ENCODE measurements at regions not wholly inside any gene's neighbourhood (a gene's known extent, or its start where the extent isn't known, plus 50 kb on each side); places are given as distances from the start of the nearest gene placed in this dataset.

GRCh38 chr14:87522575-87522974 is 470.4 kb downstream of the GALC start:
- no peak for DNase-seq (ENCODE audit: low read depth in 6 of 9, low spot score in 9 of 9)
- WGBS: 13% methylated on average over 1 of the region's 1 CpG
- Histone ChIP-seq H3K4me3 (ENCODE audit: low read length in 2 of 2) (no peak overlapping the region), H3K9me3 (ENCODE audit: control insufficient read depth in 2 of 2, insufficient read depth in 1 of 2, low read length in 1 of 2) (no peaks in the 10 kb centered on the region), H3K27me3 (ENCODE audit: control insufficient read depth in 2 of 2, insufficient read depth in 1 of 2, low read length in 1 of 2) (no peaks in the 10 kb centered on the region), H3K27ac (ENCODE audit: low read depth in 1 of 2, low read length in 1 of 2) (no peak overlapping the region), H3K4me1 (ENCODE audit: control insufficient read depth in 2 of 2, insufficient read depth in 2 of 2, low read length in 2 of 2) (no peaks in the 10 kb centered on the region), H3K36me3 (ENCODE audit: control insufficient read depth in 2 of 2, insufficient read depth in 2 of 2, low read length in 1 of 2) (no peaks in the 10 kb centered on the region)

- Histone ChIP-seq H3K27ac (ENCODE audit: low read depth in 1 of 2, low read length in 1 of 2) (no peak overlapping the region), H3K36me3 (ENCODE audit: control insufficient read depth in 2 of 2, insufficient read depth in 2 of 2, low read length in 1 of 2) (no peaks in the 10 kb centered on the region), H3K4me1 (ENCODE audit: control insufficient read depth in 2 of 2, insufficient read depth in 2 of 2, low read length in 2 of 2) (no peaks in the 10 kb centered on the region), H3K27me3 (ENCODE audit: control insufficient read depth in 2 of 2, insufficient read depth in 1 of 2, low read length in 1 of 2) (no peaks in the 10 kb centered on the region), H3K9me3 (ENCODE audit: control insufficient read depth in 2 of 2, insufficient read depth in 1 of 2, low read length in 1 of 2) (no peaks in the 10 kb centered on the region), H3K4me3 (ENCODE audit: low read length in 2 of 2) (no peak overlapping the region)
- WGBS: 93% methylated on average over 1 of the region's 1 CpG
- no peak for DNase-seq (ENCODE audit: low read depth in 6 of 9, low spot score in 9 of 9)
Observed at GRCh38 chr14:87508333-87508732, 484.6 kb downstream of the GALC start.

GRCh38 chr14:87503711-87504110 is 489.3 kb downstream of the GALC start:
- Histone ChIP-seq H3K4me1 (ENCODE audit: control insufficient read depth in 2 of 2, insufficient read depth in 2 of 2, low read length in 2 of 2) (no peaks in the 10 kb centered on the region), H3K4me3 (ENCODE audit: low read length in 2 of 2) (no peak overlapping the region), H3K36me3 (ENCODE audit: control insufficient read depth in 2 of 2, insufficient read depth in 2 of 2, low read length in 1 of 2) (no peaks in the 10 kb centered on the region), H3K27ac (ENCODE audit: low read depth in 1 of 2, low read length in 1 of 2) (no peak overlapping the region), H3K27me3 (ENCODE audit: control insufficient read depth in 2 of 2, insufficient read depth in 1 of 2, low read length in 1 of 2) (no peaks in the 10 kb centered on the region), H3K9me3 (ENCODE audit: control insufficient read depth in 2 of 2, insufficient read depth in 1 of 2, low read length in 1 of 2) (no peaks in the 10 kb centered on the region)
- 89% methylated on average over 3 of the region's 3 CpGs for WGBS
- no peak for DNase-seq (ENCODE audit: low read depth in 6 of 9, low spot score in 9 of 9)

GRCh38 chr14:87497301-87497700 is 495.7 kb downstream of the GALC start:
- Histone ChIP-seq H3K36me3 (ENCODE audit: control insufficient read depth in 2 of 2, insufficient read depth in 2 of 2, low read length in 1 of 2) (no peaks in the 10 kb centered on the region), H3K4me3 (ENCODE audit: low read length in 2 of 2) (no peak overlapping the region), H3K9me3 (ENCODE audit: control insufficient read depth in 2 of 2, insufficient read depth in 1 of 2, low read length in 1 of 2) (no peaks in the 10 kb centered on the region), H3K27ac (ENCODE audit: low read depth in 1 of 2, low read length in 1 of 2) (no peak overlapping the region), H3K4me1 (ENCODE audit: control insufficient read depth in 2 of 2, insufficient read depth in 2 of 2, low read length in 2 of 2) (no peaks in the 10 kb centered on the region), H3K27me3 (ENCODE audit: control insufficient read depth in 2 of 2, insufficient read depth in 1 of 2, low read length in 1 of 2) (no peaks in the 10 kb centered on the region)
- 77% methylated on average over 3 of the region's 3 CpGs for WGBS
- no peak for DNase-seq (ENCODE audit: low read depth in 6 of 9, low spot score in 9 of 9)

- H3K4me1 ChIP-seq (ENCODE audit: control insufficient read depth in 2 of 2, insufficient read depth in 2 of 2, low read length in 2 of 2): no peaks in the 10 kb centered on the region
- no peaks in the 10 kb centered on the region for H3K9me3 ChIP-seq (ENCODE audit: control insufficient read depth in 2 of 2, insufficient read depth in 1 of 2, low read length in 1 of 2)
- H3K4me3 ChIP-seq (ENCODE audit: low read length in 2 of 2): no peak overlapping the region
- no peaks in the 10 kb centered on the region for H3K27me3 ChIP-seq (ENCODE audit: control insufficient read depth in 2 of 2, insufficient read depth in 1 of 2, low read length in 1 of 2)
- H3K27ac ChIP-seq (ENCODE audit: low read depth in 1 of 2, low read length in 1 of 2): no peak overlapping the region
- H3K36me3 ChIP-seq (ENCODE audit: control insufficient read depth in 2 of 2, insufficient read depth in 2 of 2, low read length in 1 of 2): no peaks in the 10 kb centered on the region
- no peak for DNase-seq (ENCODE audit: low read depth in 6 of 9, low spot score in 9 of 9)
Observed at GRCh38 chr14:87494010-87494409, 499.0 kb downstream of the GALC start.

GRCh38 chr14:87492561-87492960 is 500.4 kb downstream of the GALC start:
- Histone ChIP-seq H3K27ac (ENCODE audit: low read depth in 1 of 2, low read length in 1 of 2) (no peak overlapping the region), H3K9me3 (ENCODE audit: control insufficient read depth in 2 of 2, insufficient read depth in 1 of 2, low read length in 1 of 2) (no peaks in the 10 kb centered on the region), H3K4me3 (ENCODE audit: low read length in 2 of 2) (no peak overlapping the region), H3K4me1 (ENCODE audit: control insufficient read depth in 2 of 2, insufficient read depth in 2 of 2, low read length in 2 of 2) (no peaks in the 10 kb centered on the region), H3K36me3 (ENCODE audit: control insufficient read depth in 2 of 2, insufficient read depth in 2 of 2, low read length in 1 of 2) (no peaks in the 10 kb centered on the region), H3K27me3 (ENCODE audit: control insufficient read depth in 2 of 2, insufficient read depth in 1 of 2, low read length in 1 of 2) (no peaks in the 10 kb centered on the region)
- DNase-seq (ENCODE audit: low read depth in 6 of 9, low spot score in 9 of 9): no peak
- 95% methylated on average over 2 of the region's 2 CpGs for WGBS

GRCh38 chr14:87491816-87492215 is 501.2 kb downstream of the GALC start:
- Histone ChIP-seq H3K4me1 (ENCODE audit: control insufficient read depth in 2 of 2, insufficient read depth in 2 of 2, low read length in 2 of 2) (no peaks in the 10 kb centered on the region), H3K27me3 (ENCODE audit: control insufficient read depth in 2 of 2, insufficient read depth in 1 of 2, low read length in 1 of 2) (no peaks in the 10 kb centered on the region), H3K4me3 (ENCODE audit: low read length in 2 of 2) (no peak overlapping the region), H3K9me3 (ENCODE audit: control insufficient read depth in 2 of 2, insufficient read depth in 1 of 2, low read length in 1 of 2) (no peaks in the 10 kb centered on the region), H3K27ac (ENCODE audit: low read depth in 1 of 2, low read length in 1 of 2) (no peak overlapping the region), H3K36me3 (ENCODE audit: control insufficient read depth in 2 of 2, insufficient read depth in 2 of 2, low read length in 1 of 2) (no peaks in the 10 kb centered on the region)
- DNase-seq (ENCODE audit: low read depth in 6 of 9, low spot score in 9 of 9): no peak
- 92% methylated on average over 2 of the region's 2 CpGs for WGBS

GRCh38 chr14:87489196-87489819 is 503.7 kb downstream of the GALC start:
- no peaks in the 10 kb centered on the region for H3K9me3 ChIP-seq (ENCODE audit: control insufficient read depth in 2 of 2, insufficient read depth in 1 of 2, low read length in 1 of 2)
- 80% methylated on average over 2 of the region's 2 CpGs for WGBS
- H3K4me3 ChIP-seq (ENCODE audit: low read length in 2 of 2): no peak overlapping the region
- no peaks in the 10 kb centered on the region for H3K36me3 ChIP-seq (ENCODE audit: control insufficient read depth in 2 of 2, insufficient read depth in 2 of 2, low read length in 1 of 2)
- no peak for DNase-seq (ENCODE audit: low read depth in 6 of 9, low spot score in 9 of 9)
- H3K27ac ChIP-seq (ENCODE audit: low read depth in 1 of 2, low read length in 1 of 2): no peak overlapping the region
- no peaks in the 10 kb centered on the region for H3K27me3 ChIP-seq (ENCODE audit: control insufficient read depth in 2 of 2, insufficient read depth in 1 of 2, low read length in 1 of 2)
- H3K4me1 ChIP-seq (ENCODE audit: control insufficient read depth in 2 of 2, insufficient read depth in 2 of 2, low read length in 2 of 2): no peaks in the 10 kb centered on the region

GRCh38 chr14:87483271-87484260 is 509.4 kb downstream of the GALC start:
- no peaks in the 10 kb centered on the region for H3K4me1 ChIP-seq (ENCODE audit: control insufficient read depth in 2 of 2, insufficient read depth in 2 of 2, low read length in 2 of 2)
- H3K36me3 ChIP-seq (ENCODE audit: control insufficient read depth in 2 of 2, insufficient read depth in 2 of 2, low read length in 1 of 2): no peaks in the 10 kb centered on the region
- H3K4me3 ChIP-seq (ENCODE audit: low read length in 2 of 2): no peak overlapping the region
- no peaks in the 10 kb centered on the region for H3K9me3 ChIP-seq (ENCODE audit: control insufficient read depth in 2 of 2, insufficient read depth in 1 of 2, low read length in 1 of 2)
- H3K27me3 ChIP-seq (ENCODE audit: control insufficient read depth in 2 of 2, insufficient read depth in 1 of 2, low read length in 1 of 2): no peaks in the 10 kb centered on the region
- H3K27ac ChIP-seq (ENCODE audit: low read depth in 1 of 2, low read length in 1 of 2): no peak overlapping the region
- 88% methylated on average over 8 of the region's 8 CpGs for WGBS
- DNase-seq (ENCODE audit: low read depth in 6 of 9, low spot score in 9 of 9): no peak

Data from thymus (tissue), 11 donors.